OCI-LY7 (cell line): ENCODE measurements at regions not wholly inside any gene's neighbourhood (a gene's known extent, or its start where the extent isn't known, plus 50 kb on each side); places are given as distances from the start of the nearest gene placed in this dataset.

ENCODE experiments used
- BruUV-seq: library from RNA; stranded (reverse); fragments of 400-500 nt; replicated peaks from 2 replicates; lab custom pipeline; 2021; lab: Mats Ljungman, UMichigan
- CTCF ChIA-PET: fragments of 300-600 bp; sonication (Branson Sonifier 250); formaldehyde crosslinking; loops from one replicate; lab custom pipeline; 2022; ENCODE audit warnings: antibody characterized with exemption; ENCODE audit not compliant: unreplicated experiment; lab: Charles Lee
- POLR2A ChIA-PET: fragments of 300-600 bp; sonication (Branson Sonifier 250); formaldehyde crosslinking; loops from one replicate; lab custom pipeline; 2022; ENCODE audit warnings: antibody characterized with exemption; lab: Charles Lee
- DNase-seq: peaks from one replicate; pipeline ENCODE4 v3.0.0-alpha.2; 2015; ENCODE audit warnings: low spot score
- H2AFZ ChIP-seq: fragments of 200-600 bp; sonication (generic), shearing (Covaris generic); 2 replicates; pipeline ENCODE4 v1.6.1; 2014; ENCODE audit warnings: mild to moderate bottlenecking, antibody characterized with exemption, low read length, moderate library complexity
- H3K27ac ChIP-seq: fragments of 200-600 bp; sonication (generic); 2 replicates; pipeline ENCODE4 v1.5.1; 2014; ENCODE audit warnings: mixed run types, low read depth, mild to moderate bottlenecking, moderate library complexity, low read length, inconsistent platforms; ENCODE audit not compliant: poor library complexity, severe bottlenecking
- H3K36me3 ChIP-seq: fragments of 200-600 bp; sonication (generic); 2 replicates; pipeline ENCODE4 v1.6.1; 2014; ENCODE audit warnings: mild to moderate bottlenecking, antibody characterized with exemption, low read length, moderate library complexity, mixed read lengths; ENCODE audit not compliant: insufficient read depth
- H3K4me1 ChIP-seq: fragments of 200-600 bp; sonication (generic); 2 replicates; pipeline ENCODE4 v1.5.1; 2014; ENCODE audit warnings: mild to moderate bottlenecking, low read length; ENCODE audit not compliant: insufficient read depth, poor library complexity, severe bottlenecking
- H3K4me2 ChIP-seq: fragments of 200-600 bp; sonication (generic); 2 replicates; pipeline ENCODE4 v1.6.1; 2014; ENCODE audit warnings: mild to moderate bottlenecking, low read length
- H3K4me3 ChIP-seq: fragments of 200-600 bp; sonication (generic); 2 replicates; pipeline ENCODE4 v1.5.1; 2014; ENCODE audit warnings: mild to moderate bottlenecking, low read depth, low read length; ENCODE audit not compliant: poor library complexity, severe bottlenecking
- H3K79me2 ChIP-seq: fragments of 200-600 bp; sonication (generic); 2 replicates; pipeline ENCODE4 v1.6.1; 2016; ENCODE audit warnings: low read depth, mild to moderate bottlenecking, low read length, moderate library complexity, mixed read lengths; ENCODE audit not compliant: insufficient read depth
- H3K9me2 ChIP-seq: fragments of 200-600 bp; sonication (generic); 2 replicates; pipeline ENCODE4 v1.6.1; 2016; ENCODE audit warnings: mild to moderate bottlenecking, low read length, mixed read lengths; ENCODE audit not compliant: insufficient read depth
- H3K9me3 ChIP-seq: fragments of 200-600 bp; sonication (generic); 2 replicates; pipeline ENCODE4 v1.6.1; 2014; ENCODE audit warnings: mild to moderate bottlenecking, mixed run types, low read length, mixed read lengths
- H4K20me1 ChIP-seq: fragments of 200-600 bp; sonication (generic); 2 replicates; pipeline ENCODE4 v1.6.1; 2014; ENCODE audit warnings: mild to moderate bottlenecking, antibody characterized with exemption, low read length, moderate library complexity, mixed read lengths; ENCODE audit not compliant: insufficient read depth
- EZH2phosphoT487 ChIP-seq: fragments of 200-600 bp; sonication (generic); IDR thresholded peaks from 2 replicates; pipeline ENCODE4 v1.6.1; 2018; ENCODE audit warnings: low read depth, borderline replicate concordance, mild to moderate bottlenecking, mixed run types, antibody characterized with exemption, low read length, moderate library complexity, mixed read lengths
- intact Hi-C: fragments of 100-400 bp; cut with micrococcal nuclease; formaldehyde crosslinking; loops from one replicate; pipeline ENCODE4 v1.10.0; 2022; ENCODE audit not compliant: unreplicated experiment
- TF ChIP-seq, protein P1 (sequence below): fragments of 200-600 bp; sonication (generic); conservative IDR thresholded peaks from 2 replicates; pipeline ENCODE4 v1.5.1; 2014; ENCODE audit warnings: mild to moderate bottlenecking, antibody characterized with exemption, low read length, moderate library complexity, mixed read lengths

DNA sequence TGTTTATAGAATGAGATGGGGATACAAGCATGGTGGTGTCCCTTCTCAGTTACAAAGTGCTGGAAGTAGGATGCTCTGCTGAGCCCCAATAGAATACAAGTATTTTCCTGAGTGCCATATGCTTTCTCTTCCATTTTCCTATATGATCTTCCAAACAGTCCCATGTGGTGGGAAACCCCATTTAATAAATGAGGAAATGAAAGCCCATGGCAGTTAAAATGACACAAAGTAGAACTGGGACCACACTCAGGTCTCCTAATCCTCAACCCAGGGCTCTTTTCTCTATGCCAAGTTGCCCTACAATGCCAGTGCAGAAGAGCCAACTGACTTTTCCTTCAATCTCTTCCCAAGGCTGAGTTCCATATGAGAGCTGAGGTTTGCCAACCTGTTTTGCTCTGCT lies 198.0 kb upstream of the FOXN2 start:
- DNase-seq, result no peak
- H3K9me2 ChIP-seq, result no peaks in the 10 kb centered on the region
- BruUV-seq, result no TSS peak
- H3K27ac ChIP-seq, result no peak overlapping the region
- no peaks in the 10 kb centered on the region for H3K9me3 ChIP-seq
- intact Hi-C loops, result no loop called here
- H4K20me1 ChIP-seq, result no peaks in the 10 kb centered on the region
- ChIA-PET POLR2A (interaction anchor here (0.7 kb wide), 1 partner anchor 13 kb away, joined by 3 read pairs; no protein-coding TSS in a partner anchor), CTCF (no interaction called here)
- no peak overlapping the region for H2AFZ ChIP-seq
- H3K4me3 ChIP-seq, result no peak overlapping the region
- H3K79me2 ChIP-seq, result no peaks in the 10 kb centered on the region
- TF ChIP-seq EZH2phosphoT487, result no peak
- TF ChIP-seq, protein P1, sequence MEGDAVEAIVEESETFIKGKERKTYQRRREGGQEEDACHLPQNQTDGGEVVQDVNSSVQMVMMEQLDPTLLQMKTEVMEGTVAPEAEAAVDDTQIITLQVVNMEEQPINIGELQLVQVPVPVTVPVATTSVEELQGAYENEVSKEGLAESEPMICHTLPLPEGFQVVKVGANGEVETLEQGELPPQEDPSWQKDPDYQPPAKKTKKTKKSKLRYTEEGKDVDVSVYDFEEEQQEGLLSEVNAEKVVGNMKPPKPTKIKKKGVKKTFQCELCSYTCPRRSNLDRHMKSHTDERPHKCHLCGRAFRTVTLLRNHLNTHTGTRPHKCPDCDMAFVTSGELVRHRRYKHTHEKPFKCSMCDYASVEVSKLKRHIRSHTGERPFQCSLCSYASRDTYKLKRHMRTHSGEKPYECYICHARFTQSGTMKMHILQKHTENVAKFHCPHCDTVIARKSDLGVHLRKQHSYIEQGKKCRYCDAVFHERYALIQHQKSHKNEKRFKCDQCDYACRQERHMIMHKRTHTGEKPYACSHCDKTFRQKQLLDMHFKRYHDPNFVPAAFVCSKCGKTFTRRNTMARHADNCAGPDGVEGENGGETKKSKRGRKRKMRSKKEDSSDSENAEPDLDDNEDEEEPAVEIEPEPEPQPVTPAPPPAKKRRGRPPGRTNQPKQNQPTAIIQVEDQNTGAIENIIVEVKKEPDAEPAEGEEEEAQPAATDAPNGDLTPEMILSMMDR, result no peak
- no peak overlapping the region for H3K4me2 ChIP-seq
- H3K36me3 ChIP-seq, result no peaks in the 10 kb centered on the region
- H3K4me1 ChIP-seq, result peaks cover under 1% of the 10 kb centered on the region

DNA sequence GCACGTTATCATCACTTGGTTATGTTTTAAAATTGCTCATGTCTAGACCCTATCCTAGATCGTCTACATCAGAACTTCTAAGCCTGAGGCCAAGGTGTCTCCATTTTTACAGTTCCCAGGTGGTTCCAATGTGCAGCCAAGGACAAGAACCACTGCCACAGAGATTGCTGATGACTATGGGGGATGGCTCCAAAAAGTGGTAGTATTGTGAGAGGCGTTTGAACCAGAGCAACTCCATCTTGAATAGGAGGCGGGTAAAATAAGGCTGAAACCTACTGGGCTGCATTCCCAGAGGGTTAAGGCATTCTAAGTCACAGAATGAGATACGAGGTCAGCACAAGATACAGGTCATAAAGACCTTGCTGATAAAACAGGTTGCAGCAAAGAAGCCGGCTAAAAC lies 195.6 kb upstream of the FOXN2 start:
- Histone ChIP-seq H3K79me2 (no peaks in the 10 kb centered on the region), H3K27ac (no peak overlapping the region), H3K4me1 (no peaks in the 10 kb centered on the region), H3K4me2 (no peak overlapping the region), H4K20me1 (no peaks in the 10 kb centered on the region), H3K9me3 (no peaks in the 10 kb centered on the region), H3K9me2 (no peaks in the 10 kb centered on the region), H2AFZ (no peak overlapping the region), H3K4me3 (no peak overlapping the region), H3K36me3 (no peaks in the 10 kb centered on the region)
- DNase-seq, result no peak
- ChIA-PET CTCF (no interaction called here), POLR2A (interaction anchor here (0.9 to 1.2 kb wide), 2 partner anchors 288 to 296 kb away, joined by 3 read pairs; no protein-coding TSS in a partner anchor)
- no TSS peak for BruUV-seq
- TF ChIP-seq, protein P1, result no peak
- TF ChIP-seq EZH2phosphoT487, result no peak
- intact Hi-C loops, result no loop called here

- Histone ChIP-seq H3K79me2 (no peaks in the 10 kb centered on the region), H4K20me1 (no peaks in the 10 kb centered on the region), H3K4me2 (no peak overlapping the region), H3K27ac (no peak overlapping the region), H3K9me3 (no peaks in the 10 kb centered on the region), H3K36me3 (no peaks in the 10 kb centered on the region), H3K4me1 (no peaks in the 10 kb centered on the region), H3K9me2 (no peaks in the 10 kb centered on the region), H3K4me3 (no peak overlapping the region), H2AFZ (no peak overlapping the region)
- BruUV-seq, result no TSS peak
- ChIA-PET CTCF (no interaction called here), POLR2A (no interaction called here)
- DNase-seq, result no peak
- intact Hi-C loops, result loop anchor here (5.0 kb wide), 1 partner anchor 38 kb away; no protein-coding TSS in a partner anchor
- no peak for TF ChIP-seq EZH2phosphoT487
- TF ChIP-seq, protein P1, result no peak
Measured at GRCh38 chr2:48120112-48120511, 194.4 kb upstream of the FOXN2 start.
